ENCODE measurements at regions not wholly inside any gene's neighbourhood (a gene's known extent, or its start where the extent isn't known, plus 50 kb on each side); places are given as distances from the start of the nearest gene placed in this dataset.

GRCh38 chr16:73214825-73215677, 167.1 kb upstream of the ZFHX3 start:
- DNase-seq (ENCODE audit: extremely low spot score), result no peak
- ChIA-PET CTCF (interaction anchor here (1.0 to 2.0 kb wide), 3 partner anchors 11 to 19 kb away, joined by 4 to 5 read pairs (median 4); no protein-coding TSS in a partner anchor), POLR2A (no interaction called here)

DNA sequence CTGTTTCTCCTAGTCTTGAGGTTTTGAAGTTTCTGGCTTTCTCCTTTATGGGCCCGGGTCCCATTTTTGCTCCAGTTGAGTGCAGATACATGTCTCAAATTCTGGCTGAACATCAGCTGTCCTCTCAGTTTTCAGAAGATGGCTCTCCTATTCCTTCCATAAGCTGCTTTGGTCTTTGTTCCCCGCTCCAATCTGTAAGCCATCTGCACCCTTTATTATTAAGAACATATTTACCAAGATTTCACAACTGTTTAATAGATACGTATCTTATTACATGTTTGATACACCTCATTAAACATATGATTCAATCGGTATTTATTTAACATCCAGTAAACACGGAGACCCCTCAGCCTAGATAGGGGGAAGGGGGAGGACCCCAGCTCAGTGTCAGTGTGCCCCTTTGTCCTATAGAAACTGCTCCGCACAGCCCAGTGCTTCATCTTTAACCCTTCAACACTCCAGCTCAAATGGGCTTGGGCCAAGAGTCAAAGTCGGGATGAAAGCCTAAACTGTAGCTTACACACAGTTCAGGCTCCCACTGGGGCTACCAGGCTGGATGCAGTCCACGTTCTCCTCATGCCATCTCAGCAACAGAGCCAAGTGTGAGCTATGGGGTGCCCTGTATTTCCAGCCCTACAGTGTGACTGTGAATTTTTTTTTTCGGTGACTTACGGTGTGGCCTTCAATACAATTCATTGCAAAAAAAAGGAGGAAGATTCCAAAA, 166.0 kb upstream of the ZFHX3 start:
- no peak for DNase-seq (ENCODE audit: extremely low spot score)
- no peak for TF ChIP-seq CTCF (IDR thresholded peaks at IDR 0.05; ENCODE audit: control extremely low read depth, extremely low read depth, low read depth, missing control alignments)
- ChIA-PET POLR2A (no interaction called here), CTCF (interaction anchor here (1.4 to 2.0 kb wide), 2 partner anchors 12 to 17 kb away, joined by 4 to 5 read pairs; no protein-coding TSS in a partner anchor)

More at GRCh38 chr16:73214825-73215677, 167.1 kb upstream of the ZFHX3 start:
- TF ChIP-seq CTCF (IDR thresholded peaks at IDR 0.05; ENCODE audit: control extremely low read depth, extremely low read depth, low read depth, missing control alignments), result no peak

DNA sequence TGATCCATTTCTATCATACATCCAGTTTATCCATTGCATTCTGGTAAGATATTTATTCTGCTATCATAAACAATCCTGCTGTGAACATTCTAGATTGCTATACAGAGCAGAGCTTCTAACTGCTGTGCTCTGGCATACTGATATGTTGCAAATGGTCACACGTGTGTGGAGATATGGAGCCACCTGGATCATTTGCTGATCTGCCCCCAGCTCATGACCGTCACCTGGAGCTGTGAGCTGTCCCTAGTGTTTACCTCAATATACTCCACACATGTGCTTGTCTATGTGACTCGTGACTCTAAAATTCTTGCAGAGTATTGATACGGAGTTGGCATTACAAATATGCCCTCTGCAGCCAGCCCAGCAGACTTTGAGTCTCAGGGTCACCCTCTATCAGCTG, 164.5 kb upstream of the ZFHX3 start:
- no peak for DNase-seq (ENCODE audit: extremely low spot score)
- POLR2A ChIA-PET, result no interaction called here
- TF ChIP-seq CTCF (IDR thresholded peaks at IDR 0.05; ENCODE audit: control extremely low read depth, extremely low read depth, low read depth, missing control alignments), result no peak
- CTCF ChIA-PET, result no interaction called here

GRCh38 chr16:73210686-73211085, 162.8 kb upstream of the ZFHX3 start:
- TF ChIP-seq CTCF (IDR thresholded peaks at IDR 0.05; ENCODE audit: control extremely low read depth, extremely low read depth, low read depth, missing control alignments), result no peak
- ChIA-PET POLR2A (no interaction called here), CTCF (interaction anchor here (1.5 kb wide), 1 partner anchor 41 kb away, joined by 3 read pairs; no protein-coding TSS in a partner anchor)
- DNase-seq (ENCODE audit: extremely low spot score), result no peak

- ChIA-PET POLR2A (no interaction called here), CTCF (interaction anchor here (1.5 kb wide), 1 partner anchor 41 kb away, joined by 3 read pairs; no protein-coding TSS in a partner anchor)
- TF ChIP-seq CTCF (IDR thresholded peaks at IDR 0.05; ENCODE audit: control extremely low read depth, extremely low read depth, low read depth, missing control alignments), result no peak
- DNase-seq (ENCODE audit: extremely low spot score), result no peak
Measured at GRCh38 chr16:73210084-73210483, 162.2 kb upstream of the ZFHX3 start.

- ChIA-PET POLR2A (no interaction called here), CTCF (interaction anchor here (1.5 kb wide), 1 partner anchor 40 kb away, joined by 3 read pairs; no protein-coding TSS in a partner anchor)
- TF ChIP-seq CTCF (IDR thresholded peaks at IDR 0.05; ENCODE audit: control extremely low read depth, extremely low read depth, low read depth, missing control alignments), result no peak
- no peak for DNase-seq (ENCODE audit: extremely low spot score)
Measured at GRCh38 chr16:73209190-73209589, 161.3 kb upstream of the ZFHX3 start.

All from GM10248 (cell line).